IMR-90 (cell line): ENCODE measurements at regions not wholly inside any gene's neighbourhood (a gene's known extent, or its start where the extent isn't known, plus 50 kb on each side); places are given as distances from the start of the nearest gene placed in this dataset.

Experiments
- ATAC-seq: fragments of 200-7000 bp; cut with Tn5 transposase; 2 replicates; pipeline ENCODE4 v1.9.1; 2020; ENCODE audit warnings: low read depth, mild to moderate bottlenecking, moderate library complexity
- BruUV-seq: library from RNA; stranded (reverse); fragments of 400-500 nt; replicated peaks from 2 replicates; lab custom pipeline; 2021; lab: Mats Ljungman, UMichigan
- CTCF ChIA-PET: fragments of 300-600 bp; formaldehyde crosslinking; extraction: SDS; loops from one replicate; lab custom pipeline; 2021; ENCODE audit warnings: antibody characterized with exemption; lab: Yijun Ruan, JAX
- POLR2A ChIA-PET: fragments of 300-600 bp; sonication (Branson Sonifier 250); formaldehyde crosslinking; loops from one replicate; lab custom pipeline; 2022; ENCODE audit warnings: antibody characterized with exemption; ENCODE audit not compliant: unreplicated experiment; lab: Charles Lee
- DNase-seq: peaks from one replicate; pipeline ENCODE4 v3.0.0; 2013
- H2AFZ ChIP-seq: replicated peaks from 2 replicates; pipeline ENCODE3; 2013; ENCODE audit warnings: low read length, mild to moderate bottlenecking; ENCODE audit not compliant: poor library complexity
- H2AK5ac ChIP-seq: 2 replicates; pipeline ENCODE4 v1.6.1; 2013; ENCODE audit warnings: low read depth, low read length, inconsistent platforms
- H2AK9ac ChIP-seq: replicated peaks from 2 replicates; pipeline ENCODE3; 2013; ENCODE audit warnings: mild to moderate bottlenecking, low read depth, low read length, moderate library complexity; ENCODE audit not compliant: poor library complexity
- H2BK120ac ChIP-seq: 2 replicates; pipeline ENCODE4 v1.6.1; 2013; ENCODE audit warnings: low read depth, low read length, inconsistent platforms
- H2BK15ac ChIP-seq: 3 replicates; pipeline ENCODE4 v1.6.1; 2013; ENCODE audit warnings: low read depth, low read length, inconsistent platforms
- H2BK20ac ChIP-seq: 2 replicates; pipeline ENCODE4 v1.6.1; 2013; ENCODE audit warnings: low read depth, mild to moderate bottlenecking, inconsistent platforms, low read length, moderate library complexity
- H2BK5ac ChIP-seq: 2 replicates; pipeline ENCODE4 v1.6.1; 2013; ENCODE audit warnings: mild to moderate bottlenecking, low read depth, low read length, inconsistent platforms; ENCODE audit not compliant: poor library complexity, severe bottlenecking
- H3K14ac ChIP-seq: replicated peaks from 2 replicates; pipeline ENCODE4 v1.6.1; 2013; ENCODE audit warnings: low read depth, low read length, inconsistent platforms
- H3K18ac ChIP-seq: 2 replicates; pipeline ENCODE4 v1.6.1; 2013; ENCODE audit warnings: low read depth, low read length, control low read depth
- H3K23ac ChIP-seq: 2 replicates; pipeline ENCODE4 v1.6.1; 2013; ENCODE audit warnings: low read depth, low read length, inconsistent platforms
- H3K27ac ChIP-seq: 2 replicates; pipeline ENCODE4 v1.5.1; 2013; ENCODE audit warnings: mild to moderate bottlenecking, control low read depth, low read length; ENCODE audit not compliant: insufficient read depth
- H3K27me3 ChIP-seq: 2 replicates; pipeline ENCODE4 v1.6.1; 2013; ENCODE audit warnings: low read length; ENCODE audit not compliant: control insufficient read depth, insufficient read depth
- H3K36me3 ChIP-seq: 2 replicates; pipeline ENCODE4 v1.6.1; 2013; ENCODE audit warnings: low read length, mixed read lengths; ENCODE audit not compliant: control insufficient read depth, insufficient read depth
- H3K4ac ChIP-seq: 2 replicates; pipeline ENCODE4 v1.6.1; 2013; ENCODE audit warnings: low read depth, low read length, inconsistent platforms
- H3K4me1 ChIP-seq: 2 replicates; pipeline ENCODE4 v1.6.1; 2013; ENCODE audit warnings: low read length, mixed read lengths; ENCODE audit not compliant: control insufficient read depth, insufficient read depth
- H3K4me2 ChIP-seq: 2 replicates; pipeline ENCODE4 v1.6.1; 2013; ENCODE audit warnings: low read depth, mild to moderate bottlenecking, control low read depth, low read length, moderate library complexity
- H3K4me3 ChIP-seq: 2 replicates; pipeline ENCODE4 v1.5.1; 2013; ENCODE audit warnings: low read depth, mild to moderate bottlenecking, control low read depth, low read length, moderate library complexity; ENCODE audit not compliant: insufficient read depth
- H3K56ac ChIP-seq: 2 replicates; pipeline ENCODE4 v1.6.1; 2013; ENCODE audit warnings: low read length, inconsistent platforms; ENCODE audit not compliant: insufficient read depth; ENCODE audit errors: extremely low read depth
- H3K79me1 ChIP-seq, 2 experiments: 2 replicates each; pipeline ENCODE4 v1.6.1; 2013; ENCODE audit warnings: low read length in 2 of 2, inconsistent platforms in 1 of 2, low read depth in 1 of 2
- H3K9ac ChIP-seq: 2 replicates; pipeline ENCODE4 v1.6.1; 2013; ENCODE audit warnings: low read depth, low read length, control low read depth
- H3K9me1 ChIP-seq: 2 replicates; pipeline ENCODE4 v1.6.1; 2013; ENCODE audit warnings: low read length, inconsistent platforms; ENCODE audit not compliant: insufficient read depth
- H3K9me3 ChIP-seq: 2 replicates; pipeline ENCODE4 v1.6.1; 2013; ENCODE audit warnings: low read length; ENCODE audit not compliant: control insufficient read depth, insufficient read depth
- H4K20me1 ChIP-seq: 2 replicates; pipeline ENCODE4 v1.6.1; 2013; ENCODE audit warnings: low read length, inconsistent platforms; ENCODE audit not compliant: insufficient read depth
- H4K5ac ChIP-seq: 2 replicates; pipeline ENCODE4 v1.6.1; 2013; ENCODE audit warnings: mild to moderate bottlenecking, low read depth, low read length, control low read depth
- H4K8ac ChIP-seq, 2 experiments: 2 replicates each; pipeline ENCODE4 v1.6.1; 2013; ENCODE audit warnings: low read depth in 2 of 2, low read length in 2 of 2, control low read depth in 1 of 2, inconsistent platforms in 1 of 2
- H4K91ac ChIP-seq: 2 replicates; pipeline ENCODE4 v1.6.1; 2013; ENCODE audit warnings: low read depth, low read length, inconsistent platforms; ENCODE audit not compliant: insufficient read depth
- BHLHE40 ChIP-seq: fragments of 150-350 bp; IDR thresholded peaks from 2 replicates; pipeline ENCODE4 v1.6.1; 2016; ENCODE audit warnings: mild to moderate bottlenecking, low read depth, low read length
- CEBPB ChIP-seq: IDR thresholded peaks from 2 replicates; pipeline ENCODE4 v1.6.1; 2012; ENCODE audit warnings: low read depth, low read length, improper control_type of control experiment
- CHD1 ChIP-seq: IDR thresholded peaks from 2 replicates; pipeline ENCODE4 v1.6.1; 2012; ENCODE audit warnings: low read depth, low read length, improper control_type of control experiment
- CTCF ChIP-seq: conservative IDR thresholded peaks from 2 replicates; pipeline ENCODE4 v1.5.1; 2012; ENCODE audit warnings: mild to moderate bottlenecking, low read depth, low read length, improper control_type of control experiment
- ELK1 ChIP-seq: fragments of 150-350 bp; IDR thresholded peaks from 2 replicates; pipeline ENCODE4 v1.6.1; 2016; ENCODE audit warnings: low read depth, mild to moderate bottlenecking, low read length, moderate library complexity, borderline replicate concordance
- FOS ChIP-seq: fragments of 150-350 bp; IDR thresholded peaks from 2 replicates; pipeline ENCODE4 v1.6.1; 2016; ENCODE audit warnings: low read depth, low read length
- MAFK ChIP-seq: IDR thresholded peaks from 2 replicates; pipeline ENCODE4 v1.6.1; 2012; ENCODE audit warnings: low read depth, low read length, improper control_type of control experiment
- MAZ ChIP-seq: IDR thresholded peaks from 2 replicates; pipeline ENCODE4 v1.6.1; 2012; ENCODE audit warnings: low read depth, mild to moderate bottlenecking, low read length, improper control_type of control experiment, moderate library complexity, borderline replicate concordance
- MXI1 ChIP-seq: IDR thresholded peaks from 2 replicates; pipeline ENCODE4 v1.6.1; 2012; ENCODE audit warnings: low read depth, mild to moderate bottlenecking, low read length, moderate library complexity, borderline replicate concordance
- NFE2L2 ChIP-seq: fragments of 150-350 bp; IDR thresholded peaks from 2 replicates; pipeline ENCODE4 v1.6.1; 2016; ENCODE audit warnings: low read depth, mild to moderate bottlenecking, low read length
- POLR2A ChIP-seq: IDR thresholded peaks from 2 replicates; pipeline ENCODE4 v1.6.1; 2012; ENCODE audit warnings: mild to moderate bottlenecking, low read depth, low read length
- RAD21 ChIP-seq: IDR thresholded peaks from 2 replicates; pipeline ENCODE4 v1.6.1; 2012; ENCODE audit warnings: low read length, improper control_type of control experiment
- RCOR1 ChIP-seq: IDR thresholded peaks from 2 replicates; pipeline ENCODE4 v1.6.1; 2012; ENCODE audit warnings: mild to moderate bottlenecking, low read length, improper control_type of control experiment; ENCODE audit not compliant: insufficient replicate concordance
- RFX5 ChIP-seq: IDR thresholded peaks from 2 replicates; pipeline ENCODE4 v1.8.0; 2012; ENCODE audit warnings: low read depth, mild to moderate bottlenecking, low read length, moderate library complexity
- SMC3 ChIP-seq: fragments of 150-350 bp; IDR thresholded peaks from 2 replicates; pipeline ENCODE4 v1.6.1; 2016; ENCODE audit warnings: low read depth, mild to moderate bottlenecking, antibody characterized with exemption, low read length, moderate library complexity
- USF2 ChIP-seq: fragments of 150-350 bp; IDR thresholded peaks from 2 replicates; pipeline ENCODE4 v1.6.1; 2017; ENCODE audit warnings: mild to moderate bottlenecking, antibody characterized with exemption, low read length, low read depth
- WGBS, 2 experiments: methylation state at CpG; one replicate each; pipeline versions ENCODE4 v1.1.5 to v1.1.7; 2013; ENCODE audit warnings: missing lambda C conversion rate in 2 of 2; ENCODE audit not compliant: insufficient read length in 1 of 2; ENCODE audit errors: extremely low coverage in 2 of 2; 5-methylcytosine and 5-hydroxymethylcytosine counted together
- dilution Hi-C: fragments of 300-500 bp; cut with HindIII; formaldehyde crosslinking; loops from one replicate; pipeline ENCODE4 v1.14.3; 2018; ENCODE audit warnings: low sequenced_read_pairs; ENCODE audit not compliant: unreplicated experiment
- in situ Hi-C: fragments of 300-500 bp; cut with MboI; formaldehyde crosslinking; loops from 3 replicates; pipeline ENCODE4 v1.14.3; 2019; ENCODE audit warnings: low sequenced_read_pairs, inconsistent platforms, mixed read lengths
- intact Hi-C: fragments of 100-400 bp; cut with micrococcal nuclease; formaldehyde crosslinking; loops from 2 replicates; pipeline ENCODE4 v1.10.0; 2022

GRCh38 chr2:212607080-212607479, 68.5 kb upstream of the ERBB4 start:
- no peak overlapping the region for H3K9ac ChIP-seq
- no peak overlapping the region for H2BK20ac ChIP-seq
- no peaks in the 10 kb centered on the region for H4K20me1 ChIP-seq
- POLR2A ChIA-PET, result no interaction called here
- H3K27ac ChIP-seq, result no peak overlapping the region
- H3K27me3 ChIP-seq, result peaks cover 2% of the 10 kb centered on the region
- H3K36me3 ChIP-seq, result no peaks in the 10 kb centered on the region
- intact Hi-C loops (no loop called here), in situ Hi-C loops (no loop called here), dilution Hi-C loops (no loop called here)
- H4K5ac ChIP-seq, result no peak overlapping the region
- H4K8ac ChIP-seq, result no peak overlapping the region
- no peak overlapping the region for H2BK120ac ChIP-seq
- no peak for TF ChIP-seq MAFK
- no peak for TF ChIP-seq NFE2L2
- TF ChIP-seq RCOR1, result no peak
- no peak for TF ChIP-seq CTCF
- no peak for TF ChIP-seq ELK1
- TF ChIP-seq CEBPB, result no peak
- no peak for TF ChIP-seq CHD1
- no peak for TF ChIP-seq POLR2A
- TF ChIP-seq BHLHE40, result no peak
- no peak for TF ChIP-seq RAD21
- no peak for TF ChIP-seq FOS
- TF ChIP-seq MAZ, result no peak
- no peak for TF ChIP-seq USF2
- no peak for TF ChIP-seq SMC3
- TF ChIP-seq RFX5, result no peak
- TF ChIP-seq MXI1, result no peak
- H3K4me3 ChIP-seq, result no peak overlapping the region
- H3K9me1 ChIP-seq, result no peaks in the 10 kb centered on the region
- no peak overlapping the region for H2AK9ac ChIP-seq
- H3K14ac ChIP-seq, result no peak overlapping the region
- H3K56ac ChIP-seq, result no peak overlapping the region
- H2AK5ac ChIP-seq, result no peak overlapping the region
- H3K4me2 ChIP-seq, result no peak overlapping the region
- no peaks in the 10 kb centered on the region for H3K79me1 ChIP-seq
- no peak overlapping the region for H4K91ac ChIP-seq
- H2AFZ ChIP-seq, result no peak overlapping the region
- BruUV-seq, result no TSS peak
- H3K9me3 ChIP-seq, result no peaks in the 10 kb centered on the region
- no peak for ATAC-seq
- no peaks in the 10 kb centered on the region for H3K4me1 ChIP-seq
- H3K23ac ChIP-seq, result no peak overlapping the region
- no peak for DNase-seq
- CTCF ChIA-PET, result no interaction called here
- no peak overlapping the region for H3K18ac ChIP-seq
- WGBS, 2 experiments, result 60% methylated on average over 1 of the region's 2 CpGs; no CpG with 5 or more reads in 1 of the 2 experiments
- H3K4ac ChIP-seq, result no peak overlapping the region
- H2BK5ac ChIP-seq, result no peak overlapping the region
- H2BK15ac ChIP-seq, result no peak overlapping the region
